Tibial nerve (tissue), 4 donors: ENCODE measurements at regions not wholly inside any gene's neighbourhood (a gene's known extent, or its start where the extent isn't known, plus 50 kb on each side); places are given as distances from the start of the nearest gene placed in this dataset.

Source experiments
- DNase-seq, 2 donors: peaks; one replicate each; pipeline ENCODE4 v3.0.0-alpha.2; 2019; ENCODE audit warnings: low spot score in 2 of 2
- H3K27ac ChIP-seq, 4 donors: fragments of 200-600 bp; sonication (generic) in 3 of 4; one replicate each; pipeline ENCODE4 v1.5.1; 2017 to 2019; ENCODE audit warnings: mild to moderate bottlenecking in 1 of 4
- H3K27me3 ChIP-seq, 2 donors: fragments of 200-600 bp; sonication (generic) in 1 of 2; one replicate each; pipeline versions ENCODE4 v1.5.1 to v1.6.0; 2017 to 2019
- H3K36me3 ChIP-seq, 3 donors: fragments of 200-600 bp; sonication (generic); one replicate each; pipeline ENCODE4 v1.5.1; 2018 to 2019
- H3K4me1 ChIP-seq, 4 donors: fragments of 200-600 bp; sonication (generic) in 3 of 4; one replicate each; pipeline ENCODE4 v1.5.1; 2017 to 2019
- H3K4me3 ChIP-seq, 4 donors: fragments of 200-600 bp; sonication (generic) in 3 of 4; one replicate each; pipeline ENCODE4 v1.5.1; 2017 to 2019; ENCODE audit warnings: mild to moderate bottlenecking in 1 of 4, moderate library complexity in 1 of 4
- H3K9me3 ChIP-seq, 4 donors: fragments of 200-600 bp; sonication (generic) in 3 of 4; one replicate each; pipeline ENCODE4 v1.5.1; 2017 to 2019
- EP300 ChIP-seq, 2 donors: sonication (generic); formaldehyde crosslinking; IDR thresholded peaks; one replicate each; pipeline ENCODE4 v1.6.1; 2017; ENCODE audit warnings: antibody characterized with exemption in 2 of 2, mild to moderate bottlenecking in 1 of 2
- POLR2A ChIP-seq, 2 donors: fragments of 450-650 bp; IDR thresholded peaks; one replicate each; pipeline ENCODE4 v1.6.1; 2017; ENCODE audit warnings: antibody characterized with exemption in 2 of 2, mild to moderate bottlenecking in 2 of 2, moderate library complexity in 2 of 2
- WGBS, 2 donors: methylation state at CpG; one replicate each; pipeline ENCODE4 v1.1.5; 2018; 5-methylcytosine and 5-hydroxymethylcytosine counted together
- TF ChIP-seq, protein P1 (sequence below), 5 experiments: fragments of 200-600 bp in 3 of 5; fragments of 450-650 bp in 2 of 5; sonication (generic) in 3 of 5; IDR thresholded peaks; one replicate each; pipeline ENCODE4 v1.5.1; 2016 to 2019; ENCODE audit warnings: antibody characterized with exemption in 5 of 5, mild to moderate bottlenecking in 3 of 5, moderate library complexity in 2 of 5

DNA sequence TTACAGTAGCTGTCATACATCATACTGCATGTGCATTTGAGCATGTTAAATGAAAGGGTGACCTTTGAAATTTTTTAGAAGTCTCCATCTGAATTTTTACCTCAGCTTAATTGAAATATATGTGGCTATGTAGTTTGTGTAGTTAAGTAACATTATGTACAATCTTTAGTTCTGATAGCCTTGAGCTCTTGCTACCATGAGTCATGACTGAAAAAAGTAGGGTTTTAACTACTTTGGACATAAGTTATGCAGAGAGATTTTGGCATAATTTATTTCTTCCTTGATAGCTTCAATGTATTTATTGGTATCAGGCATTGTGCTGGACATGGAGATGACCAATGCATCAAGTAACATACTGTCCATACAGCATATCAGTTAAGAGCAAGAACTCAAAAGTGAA, 376.5 kb upstream of the ZNF717 start:
- Histone ChIP-seq H3K36me3 (no peaks in the 10 kb centered on the region), H3K27ac (no peak overlapping the region), H3K4me1 (no peaks in the 10 kb centered on the region), H3K4me3 (no peak overlapping the region), H3K9me3 (no peaks in the 10 kb centered on the region), H3K27me3 (no peaks in the 10 kb centered on the region)
- no peak for DNase-seq
- TF ChIP-seq POLR2A (IDR thresholded peaks at IDR 0.05) = no peak
- no peak for TF ChIP-seq EP300 (IDR thresholded peaks at IDR 0.05)
- TF ChIP-seq, protein P1, sequence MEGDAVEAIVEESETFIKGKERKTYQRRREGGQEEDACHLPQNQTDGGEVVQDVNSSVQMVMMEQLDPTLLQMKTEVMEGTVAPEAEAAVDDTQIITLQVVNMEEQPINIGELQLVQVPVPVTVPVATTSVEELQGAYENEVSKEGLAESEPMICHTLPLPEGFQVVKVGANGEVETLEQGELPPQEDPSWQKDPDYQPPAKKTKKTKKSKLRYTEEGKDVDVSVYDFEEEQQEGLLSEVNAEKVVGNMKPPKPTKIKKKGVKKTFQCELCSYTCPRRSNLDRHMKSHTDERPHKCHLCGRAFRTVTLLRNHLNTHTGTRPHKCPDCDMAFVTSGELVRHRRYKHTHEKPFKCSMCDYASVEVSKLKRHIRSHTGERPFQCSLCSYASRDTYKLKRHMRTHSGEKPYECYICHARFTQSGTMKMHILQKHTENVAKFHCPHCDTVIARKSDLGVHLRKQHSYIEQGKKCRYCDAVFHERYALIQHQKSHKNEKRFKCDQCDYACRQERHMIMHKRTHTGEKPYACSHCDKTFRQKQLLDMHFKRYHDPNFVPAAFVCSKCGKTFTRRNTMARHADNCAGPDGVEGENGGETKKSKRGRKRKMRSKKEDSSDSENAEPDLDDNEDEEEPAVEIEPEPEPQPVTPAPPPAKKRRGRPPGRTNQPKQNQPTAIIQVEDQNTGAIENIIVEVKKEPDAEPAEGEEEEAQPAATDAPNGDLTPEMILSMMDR (IDR thresholded peaks at IDR 0.05) = no peak

DNA sequence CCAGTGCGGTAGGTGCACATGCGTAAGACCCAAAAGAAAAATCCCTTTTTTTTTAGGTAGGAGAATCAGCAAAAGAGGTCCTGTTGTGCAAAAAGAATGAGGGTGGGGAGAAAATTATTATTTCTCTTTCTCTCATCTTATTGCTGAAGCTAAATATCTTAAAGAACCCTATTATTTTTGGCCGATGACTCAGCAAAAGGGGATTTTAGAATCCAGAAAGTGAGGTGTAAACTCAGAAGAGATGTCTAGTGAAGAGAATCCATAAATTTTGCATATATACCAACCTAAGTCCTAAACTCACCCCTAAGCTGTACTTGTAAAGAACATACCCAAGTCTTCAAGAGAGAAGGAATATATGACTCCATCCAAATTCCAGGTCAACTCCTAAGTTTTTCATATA, 386.3 kb upstream of the ZNF717 start:
- no peaks in the 10 kb centered on the region for H3K27me3 ChIP-seq
- no peak for DNase-seq
- TF ChIP-seq EP300 (IDR thresholded peaks at IDR 0.05) = no peak
- TF ChIP-seq, protein P1 (IDR thresholded peaks at IDR 0.05) = no peak
- TF ChIP-seq POLR2A (IDR thresholded peaks at IDR 0.05) = no peak
- H3K36me3 ChIP-seq = no peaks in the 10 kb centered on the region
- H3K9me3 ChIP-seq = no peaks in the 10 kb centered on the region
- no peak overlapping the region for H3K4me3 ChIP-seq
- 58 to 86% methylated on average over 3 of the region's 3 CpGs for WGBS, 2 donors
- H3K27ac ChIP-seq = no peak overlapping the region
- H3K4me1 ChIP-seq = no peaks in the 10 kb centered on the region

DNA sequence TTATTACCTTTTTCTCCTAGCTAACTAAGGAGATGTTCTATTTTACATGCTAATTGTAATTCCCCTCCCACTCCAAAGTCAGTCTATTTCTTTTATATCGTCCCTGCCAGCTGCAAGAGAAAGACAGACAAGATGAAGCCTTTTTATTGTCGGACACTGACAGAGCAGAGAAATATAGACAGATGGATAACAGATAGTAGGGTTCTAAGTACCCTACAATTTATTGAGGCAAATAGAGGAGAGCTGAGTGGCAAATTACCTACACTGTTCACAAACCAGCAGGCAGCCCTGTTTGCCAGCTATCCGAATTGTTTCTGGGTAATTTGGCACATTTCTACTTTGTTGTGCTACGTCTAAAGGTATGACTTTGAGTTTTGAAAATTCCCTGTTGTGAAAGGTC, 392.3 kb upstream of the ZNF717 start:
- Histone ChIP-seq H3K27me3 (no peaks in the 10 kb centered on the region), H3K4me3 (no peak overlapping the region), H3K4me1 (no peaks in the 10 kb centered on the region), H3K36me3 (no peaks in the 10 kb centered on the region), H3K27ac (no peak overlapping the region), H3K9me3 (no peaks in the 10 kb centered on the region)
- 57 to 68% methylated on average over 4 of the region's 4 CpGs for WGBS, 2 donors
- no peak for DNase-seq
- TF ChIP-seq, protein P1 (IDR thresholded peaks at IDR 0.05) = no peak
- TF ChIP-seq POLR2A (IDR thresholded peaks at IDR 0.05) (no peak), EP300 (IDR thresholded peaks at IDR 0.05) (no peak)

DNA sequence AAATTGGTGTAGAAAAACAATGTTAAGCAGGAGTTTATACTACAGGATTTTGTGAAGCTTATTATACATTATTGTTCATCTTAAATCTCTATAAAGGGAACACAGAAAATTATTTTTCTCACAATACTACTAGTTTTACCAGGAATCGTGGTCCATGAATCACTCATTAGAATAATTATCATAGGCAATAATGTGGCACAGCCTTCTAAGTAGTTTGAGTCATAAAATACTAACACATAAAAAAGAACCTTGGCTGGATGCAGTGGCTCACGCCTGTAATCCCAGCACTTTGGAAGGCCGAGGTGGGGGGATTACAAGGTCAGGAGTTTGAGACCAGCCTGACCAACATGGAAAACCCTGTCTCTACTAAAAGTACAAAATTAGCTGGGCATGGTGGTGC, 393.1 kb upstream of the ZNF717 start:
- WGBS, 2 donors = 75 to 80% methylated on average over 3 of the region's 3 CpGs
- no peaks in the 10 kb centered on the region for H3K36me3 ChIP-seq
- H3K27me3 ChIP-seq = no peaks in the 10 kb centered on the region
- no peak for DNase-seq
- H3K4me3 ChIP-seq = no peak overlapping the region
- no peak overlapping the region for H3K27ac ChIP-seq
- TF ChIP-seq POLR2A (IDR thresholded peaks at IDR 0.05) (no peak), EP300 (IDR thresholded peaks at IDR 0.05) (no peak)
- TF ChIP-seq, protein P1 (IDR thresholded peaks at IDR 0.05) = no peak
- H3K9me3 ChIP-seq = no peaks in the 10 kb centered on the region
- no peaks in the 10 kb centered on the region for H3K4me1 ChIP-seq

DNA sequence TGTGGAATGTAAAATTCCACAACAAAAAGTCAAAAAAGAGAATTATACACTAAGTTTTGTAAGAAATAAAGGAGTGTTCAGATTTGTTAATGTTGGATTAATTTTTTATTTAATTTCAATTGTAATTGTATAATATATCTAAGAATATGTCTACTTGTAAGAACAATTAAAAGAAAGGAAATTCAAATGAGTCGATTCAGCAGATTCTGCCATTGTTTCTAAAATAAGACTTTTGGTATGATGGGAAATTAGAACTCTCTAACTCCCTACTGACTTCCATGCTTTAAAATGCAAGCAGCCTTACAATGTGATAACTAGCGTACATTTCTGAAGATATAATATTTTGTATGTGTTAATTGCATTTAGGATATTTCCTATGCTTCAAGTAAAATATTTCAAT, 395.9 kb upstream of the ZNF717 start:
- 79 to 83% methylated on average over 2 of the region's 2 CpGs for WGBS, 2 donors
- Histone ChIP-seq H3K27me3 (no peaks in the 10 kb centered on the region), H3K4me3 (no peak overlapping the region), H3K36me3 (no peaks in the 10 kb centered on the region), H3K9me3 (no peaks in the 10 kb centered on the region), H3K27ac (no peak overlapping the region), H3K4me1 (no peaks in the 10 kb centered on the region)
- TF ChIP-seq EP300 (IDR thresholded peaks at IDR 0.05) = no peak
- TF ChIP-seq POLR2A (IDR thresholded peaks at IDR 0.05) = no peak
- TF ChIP-seq, protein P1 (IDR thresholded peaks at IDR 0.05) = no peak
- DNase-seq = no peak
